Suprapubic skin (tissue), 4 donors: ENCODE measurements at regions not wholly inside any gene's neighbourhood (a gene's known extent, or its start where the extent isn't known, plus 50 kb on each side); places are given as distances from the start of the nearest gene placed in this dataset.

ENCODE experiments used
- CTCF ChIP-seq, 2 donors: fragments of 200-600 bp in 1 of 2; fragments of 450-650 bp in 1 of 2; sonication (generic) in 1 of 2; IDR thresholded peaks; one replicate each; pipeline ENCODE4 v1.5.1; 2016 to 2019; ENCODE audit warnings: antibody characterized with exemption in 2 of 2, mild to moderate bottlenecking in 1 of 2, moderate library complexity in 1 of 2
- EP300 ChIP-seq: sonication (generic); formaldehyde crosslinking; IDR thresholded peaks from one replicate; pipeline ENCODE4 v1.6.1; 2017; ENCODE audit warnings: antibody characterized with exemption
- POLR2A ChIP-seq, 2 donors: fragments of 450-650 bp; IDR thresholded peaks; one replicate each; pipeline ENCODE4 v1.6.1; 2017; ENCODE audit warnings: antibody characterized with exemption in 2 of 2, mild to moderate bottlenecking in 2 of 2, moderate library complexity in 2 of 2
- POLR2AphosphoS5 ChIP-seq, 3 donors: sonication (generic); formaldehyde crosslinking; IDR thresholded peaks; one replicate each; pipeline ENCODE4 v1.6.1; 2017; ENCODE audit warnings: antibody characterized with exemption in 3 of 3

- TF ChIP-seq POLR2AphosphoS5 (IDR thresholded peaks at IDR 0.05) (no peak), POLR2A (IDR thresholded peaks at IDR 0.05) (no peak), CTCF (IDR thresholded peaks at IDR 0.05) (no peak), EP300 (no peak)
Observed at GRCh38 chr3:176426371-176426770, 770.9 kb downstream of the TBL1XR1 start.
